HG02981 (cell line): ENCODE measurements at regions not wholly inside any gene's neighbourhood (a gene's known extent, or its start where the extent isn't known, plus 50 kb on each side); places are given as distances from the start of the nearest gene placed in this dataset.
"Not testable (repeated sequence)": the region's sequence is repeated elsewhere in the genome, so short reads cannot be mapped to it uniquely, and the experiment has no call there.

Experiments
- ATAC-seq: cut with Tn5 transposase; IDR thresholded peaks from one replicate; pipeline ENCODE4 v1.9.1; 2021; ENCODE audit warnings: mild to moderate bottlenecking, moderate library complexity; ENCODE audit not compliant: unreplicated experiment

- ATAC-seq: peak; percentile 63
Observed at GRCh38 chr6:27807441-27808241, 104.6 kb downstream of the OR2B2 start.

DNA sequence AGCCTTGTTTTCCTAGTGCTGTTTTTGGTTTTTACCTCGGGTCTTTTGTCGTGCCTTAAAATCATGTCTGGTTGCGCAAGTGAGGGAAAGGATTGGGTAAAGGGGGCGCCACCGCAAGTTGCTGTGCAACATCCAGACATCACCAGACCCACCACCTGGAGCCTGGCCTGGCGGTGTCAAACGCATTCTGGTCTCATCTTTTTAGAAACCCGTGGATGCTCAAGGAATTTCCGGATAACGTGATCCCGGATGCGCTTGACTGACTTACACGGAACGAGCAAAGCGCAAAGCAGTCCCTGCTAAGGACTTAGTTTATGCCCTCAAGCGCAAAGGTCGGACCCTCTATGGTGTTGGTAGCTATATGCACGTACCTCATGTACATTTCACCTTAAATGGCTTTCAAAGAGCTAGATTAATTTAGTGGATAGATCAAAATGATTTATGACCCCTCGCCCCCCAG, 105.2 kb downstream of the OR2B2 start:
- ATAC-seq: no peak

DNA sequence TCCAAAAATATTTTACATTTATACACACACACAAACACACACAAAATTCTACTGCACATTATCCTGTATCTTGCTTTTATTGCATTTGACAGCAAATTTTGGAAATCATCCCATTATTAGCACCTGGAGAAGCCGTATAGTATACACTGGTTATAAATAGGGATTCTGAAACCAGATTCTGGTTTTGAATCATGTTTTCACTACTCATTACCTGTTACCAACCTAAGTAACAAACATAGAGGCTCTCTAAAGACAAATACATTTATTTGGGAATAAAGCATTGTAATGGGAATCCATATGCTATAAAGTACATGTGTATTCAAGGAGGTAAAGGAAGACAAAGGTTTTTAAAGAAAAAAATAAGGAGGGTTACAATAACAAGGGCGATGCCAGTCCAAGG, 106.8 kb downstream of the OR2B2 start:
- ATAC-seq: no peak

GRCh38 chr6:27804851-27805250, 107.3 kb downstream of the OR2B2 start:
- ATAC-seq: no peak

- ATAC-seq: no peak
Observed at GRCh38 chr6:27800731-27801373, 111.3 kb downstream of the OR2B2 start.

GRCh38 chr6:27797960-27798359, 114.2 kb downstream of the OR2B2 start:
- ATAC-seq: no peak

DNA sequence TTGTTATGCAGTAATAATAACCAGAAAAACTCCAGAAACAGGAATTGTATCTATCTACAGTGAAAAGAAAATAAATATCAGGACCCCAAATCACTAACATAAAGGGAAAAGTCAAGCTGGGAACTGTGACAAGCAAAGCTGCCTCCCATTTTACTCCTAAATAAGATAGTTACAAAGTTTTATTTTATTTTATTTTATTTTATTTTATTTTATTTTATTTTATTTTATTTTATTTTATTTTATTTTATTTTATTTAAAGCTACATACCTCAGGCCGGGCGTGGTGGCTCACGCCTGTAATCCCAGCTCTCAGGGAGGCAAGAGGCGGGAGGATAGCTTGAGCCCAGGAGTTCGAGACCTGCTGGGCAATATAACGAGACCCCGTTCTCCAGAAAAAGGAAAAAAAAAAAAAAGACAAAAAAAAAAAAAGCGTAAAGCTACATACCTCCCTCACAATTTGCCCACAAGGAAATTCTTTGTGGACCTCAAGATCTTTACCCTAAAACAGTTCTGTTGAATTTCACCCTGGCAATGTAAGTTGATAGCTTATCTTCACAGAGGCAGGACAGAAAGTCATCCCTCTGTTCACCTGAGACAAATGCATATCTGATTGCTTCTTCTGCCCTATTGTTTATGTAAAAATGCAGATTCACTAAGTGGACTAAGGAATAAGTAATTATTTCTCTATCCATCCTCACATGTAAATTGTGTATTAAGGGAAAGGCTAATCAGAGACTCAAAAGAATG, 115.3 kb downstream of the OR2B2 start:
- not testable (repeated sequence) for ATAC-seq

DNA sequence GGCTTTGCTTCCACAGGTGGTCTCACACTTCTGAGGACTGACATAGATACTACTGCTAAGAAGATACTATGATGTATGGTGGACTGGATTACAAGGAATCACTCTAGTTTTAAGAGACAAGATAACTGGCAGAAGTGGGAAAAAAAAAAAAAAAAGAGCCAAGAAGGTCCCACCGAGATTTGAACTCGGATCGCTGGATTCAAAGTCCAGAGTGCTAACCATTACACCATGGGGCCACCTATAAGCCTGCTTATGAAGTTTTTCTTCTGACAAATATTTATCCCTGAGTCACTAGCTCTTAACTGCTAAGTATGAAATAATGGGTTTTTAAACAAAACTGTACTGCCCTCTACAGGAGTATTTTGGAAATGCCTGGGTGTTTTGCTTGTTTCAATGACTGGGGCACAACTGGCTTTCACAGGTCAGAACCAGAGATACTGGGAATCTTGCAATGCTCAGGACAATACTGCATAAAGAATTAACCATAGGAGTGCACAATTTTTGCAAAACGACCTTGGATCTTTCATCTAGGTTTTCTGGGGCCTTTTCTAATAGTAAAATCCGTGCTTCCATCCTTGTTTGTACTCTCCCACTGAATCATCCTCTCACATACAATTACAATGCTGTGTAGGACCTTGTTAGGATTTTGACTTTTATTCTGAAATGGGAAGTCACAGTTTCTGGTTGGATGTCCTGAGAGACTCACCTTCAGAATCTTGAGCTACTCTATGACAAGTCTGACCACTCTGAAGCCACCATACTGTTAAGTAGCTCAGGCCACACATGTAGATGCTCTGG, 116.3 kb downstream of the OR2B2 start:
- ATAC-seq: peak; percentile 49

- no peak for ATAC-seq
Observed at GRCh38 chr6:27791182-27791943, 120.8 kb downstream of the OR2B2 start.

GRCh38 chr6:27788376-27788775, 123.8 kb downstream of the OR2B2 start:
- ATAC-seq: not testable (repeated sequence)

DNA sequence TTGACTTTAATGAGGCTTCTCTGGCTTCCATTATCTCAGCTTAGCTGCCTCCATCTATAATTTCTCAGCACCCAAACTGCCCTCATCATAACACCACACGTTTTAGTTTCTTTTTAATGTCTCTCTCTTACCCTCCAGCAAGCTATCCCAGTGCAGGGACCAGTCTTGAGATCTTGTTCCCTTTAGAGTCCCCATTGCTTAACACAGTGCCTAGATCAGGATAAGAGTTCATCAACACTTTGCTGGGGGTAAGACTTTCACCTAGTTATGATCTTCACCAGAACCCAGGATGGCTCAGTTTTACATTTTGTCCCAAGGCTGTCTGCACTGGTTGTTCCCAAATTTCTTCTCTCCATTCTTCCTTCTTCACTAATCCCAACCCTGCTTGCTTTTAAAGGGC, 126.1 kb downstream of the OR2B2 start:
- ATAC-seq: no peak

- no peak for ATAC-seq
Observed at GRCh38 chr6:27785294-27785693, 126.9 kb downstream of the OR2B2 start.

DNA sequence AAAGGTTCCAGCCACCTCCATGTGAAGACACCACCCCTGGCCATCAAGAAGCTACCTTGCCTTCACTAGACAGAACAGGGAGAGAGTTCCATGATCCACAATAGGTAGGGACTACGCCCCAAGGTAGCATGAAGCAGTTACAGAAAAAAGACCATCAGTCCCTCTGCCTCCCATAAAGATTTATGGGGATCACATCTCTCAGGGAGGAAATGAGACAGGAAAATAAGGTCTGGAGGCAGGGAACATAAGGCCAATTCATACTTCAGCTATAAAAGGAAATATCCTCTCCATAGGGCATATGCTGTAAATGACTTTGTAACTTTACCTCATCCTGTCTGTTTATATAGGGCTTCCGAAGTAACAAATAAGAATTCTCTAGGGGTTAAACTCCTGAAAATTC, 129.4 kb downstream of the OR2B2 start:
- ATAC-seq: no peak

- ATAC-seq: no peak
Observed at GRCh38 chr6:27778625-27779417, 133.4 kb downstream of the OR2B2 start.

GRCh38 chr6:27777614-27778355, 134.4 kb downstream of the OR2B2 start:
- ATAC-seq: no peak

GRCh38 chr6:27777126-27777525, 135.1 kb downstream of the OR2B2 start:
- ATAC-seq: no peak

DNA sequence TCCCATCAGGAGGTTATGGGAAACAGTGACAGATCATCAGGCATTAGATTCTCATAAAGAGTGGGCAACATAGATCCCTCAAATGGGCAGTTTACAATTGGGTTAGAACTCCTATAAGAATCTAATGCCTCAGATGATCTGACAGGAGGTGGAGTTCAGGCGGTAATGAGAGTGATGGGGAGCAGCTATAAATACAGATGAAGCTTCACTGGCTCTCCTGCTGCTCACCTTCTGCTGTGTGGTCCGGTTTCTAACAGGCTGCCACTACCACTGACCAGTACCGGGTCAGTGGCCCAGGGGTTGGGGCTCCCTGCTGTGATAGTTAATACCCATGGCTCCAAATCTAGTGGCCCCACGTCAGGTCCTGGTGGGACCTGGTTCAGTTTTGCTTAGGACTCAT, 135.7 kb downstream of the OR2B2 start:
- no peak for ATAC-seq

- ATAC-seq: no peak
Observed at GRCh38 chr6:27775796-27776184, 136.4 kb downstream of the OR2B2 start.
